Stimulated activated naive CD8-positive, alpha-beta T cell treated with anti-CD3 and anti-CD28 coated beads, Interleukin-15, Interleukin-2, amounts not matched to agents 100 ng/mL and 50 ng/mL, for 24 hours (primary cell): ENCODE measurements at regions not wholly inside any gene's neighbourhood (a gene's known extent, or its start where the extent isn't known, plus 50 kb on each side); places are given as distances from the start of the nearest gene placed in this dataset.
"Not testable (repeated sequence)": the region's sequence is repeated elsewhere in the genome, so short reads cannot be mapped to it uniquely, and the experiment has no call there.

Experiments used
- H3K27ac Mint-ChIP-seq: one replicate; pipeline ENCODE4 v1.8.0; 2021; ENCODE audit warnings: mild to moderate bottlenecking, mixed read lengths
- H3K27me3 Mint-ChIP-seq: one replicate; pipeline ENCODE4 v1.8.0; 2021; ENCODE audit warnings: mixed read lengths
- H3K36me3 Mint-ChIP-seq: one replicate; pipeline ENCODE4 v1.8.0; 2021; ENCODE audit warnings: low read depth, mixed read lengths
- H3K4me1 Mint-ChIP-seq: one replicate; pipeline ENCODE4 v1.8.0; 2021; ENCODE audit warnings: low read depth, mixed read lengths
- H3K4me3 Mint-ChIP-seq: one replicate; pipeline ENCODE4 v1.8.0; 2021; ENCODE audit warnings: mild to moderate bottlenecking, mixed read lengths
- H3K9me3 Mint-ChIP-seq: one replicate; pipeline ENCODE4 v1.8.0; 2021; ENCODE audit warnings: mixed read lengths

GRCh38 chr10:123361832-123362231, 207.6 kb downstream of the BUB3 start:
- no peak overlapping the region for H3K27ac Mint-ChIP-seq
- H3K36me3 Mint-ChIP-seq: no peaks in the 10 kb centered on the region
- H3K4me3 Mint-ChIP-seq: no peak overlapping the region
- no peaks in the 10 kb centered on the region for H3K27me3 Mint-ChIP-seq
- H3K9me3 Mint-ChIP-seq: no peaks in the 10 kb centered on the region
- H3K4me1 Mint-ChIP-seq: no peaks in the 10 kb centered on the region

- Mint-ChIP-seq H3K27me3 (no peaks in the 10 kb centered on the region), H3K9me3 (peaks cover 4% of the 10 kb centered on the region), H3K27ac (no peak overlapping the region), H3K36me3 (peaks cover 5% of the 10 kb centered on the region), H3K4me1 (no peaks in the 10 kb centered on the region), H3K4me3 (no peak overlapping the region)
Observed at GRCh38 chr10:123367195-123367594, 213.0 kb downstream of the BUB3 start.

- not testable (repeated sequence) for H3K36me3 Mint-ChIP-seq, H3K4me3 Mint-ChIP-seq, H3K9me3 Mint-ChIP-seq, H3K27ac Mint-ChIP-seq, H3K27me3 Mint-ChIP-seq, H3K4me1 Mint-ChIP-seq
Observed at GRCh38 chr10:123371626-123372025, 217.4 kb downstream of the BUB3 start.

- Mint-ChIP-seq H3K27ac (no peak overlapping the region), H3K4me1 (no peaks in the 10 kb centered on the region), H3K4me3 (no peak overlapping the region), H3K36me3 (peaks cover 5% of the 10 kb centered on the region), H3K9me3 (peaks cover 4% of the 10 kb centered on the region), H3K27me3 (no peaks in the 10 kb centered on the region)
Observed at GRCh38 chr10:123373591-123373990, 219.4 kb downstream of the BUB3 start.

GRCh38 chr10:123375097-123375496, 220.9 kb downstream of the BUB3 start:
- Mint-ChIP-seq H3K4me1 (no peaks in the 10 kb centered on the region), H3K4me3 (no peak overlapping the region), H3K9me3 (peaks cover 4% of the 10 kb centered on the region), H3K27me3 (no peaks in the 10 kb centered on the region), H3K36me3 (peaks cover under 1% of the 10 kb centered on the region), H3K27ac (no peak overlapping the region)

GRCh38 chr10:123375738-123376137, 221.5 kb downstream of the BUB3 start:
- Mint-ChIP-seq H3K27ac (no peak overlapping the region), H3K27me3 (peaks cover 4% of the 10 kb centered on the region), H3K36me3 (no peaks in the 10 kb centered on the region), H3K4me1 (no peaks in the 10 kb centered on the region), H3K4me3 (no peak overlapping the region), H3K9me3 (peaks cover 2% of the 10 kb centered on the region)

GRCh38 chr10:123377883-123378282, 223.7 kb downstream of the BUB3 start:
- Mint-ChIP-seq H3K36me3 (no peaks in the 10 kb centered on the region), H3K9me3 (no peaks in the 10 kb centered on the region), H3K27ac (no peak overlapping the region), H3K4me1 (no peaks in the 10 kb centered on the region), H3K4me3 (no peak overlapping the region), H3K27me3 (peaks cover 4% of the 10 kb centered on the region)

- no peak overlapping the region for H3K27ac Mint-ChIP-seq
- H3K4me1 Mint-ChIP-seq: no peaks in the 10 kb centered on the region
Observed at GRCh38 chr10:123378302-123378701, 224.1 kb downstream of the BUB3 start.

GRCh38 chr10:123379156-123379555, 225.0 kb downstream of the BUB3 start:
- peaks cover 8% of the 10 kb centered on the region for H3K27me3 Mint-ChIP-seq
- no peaks in the 10 kb centered on the region for H3K4me1 Mint-ChIP-seq
- no peaks in the 10 kb centered on the region for H3K36me3 Mint-ChIP-seq
- no peak overlapping the region for H3K27ac Mint-ChIP-seq
- no peaks in the 10 kb centered on the region for H3K9me3 Mint-ChIP-seq
- no peak overlapping the region for H3K4me3 Mint-ChIP-seq

More at GRCh38 chr10:123378302-123378701, 224.1 kb downstream of the BUB3 start:
- H3K9me3 Mint-ChIP-seq: no peaks in the 10 kb centered on the region
- no peak overlapping the region for H3K4me3 Mint-ChIP-seq
- H3K36me3 Mint-ChIP-seq: no peaks in the 10 kb centered on the region
- H3K27me3 Mint-ChIP-seq: peaks cover 4% of the 10 kb centered on the region

- no peaks in the 10 kb centered on the region for H3K36me3 Mint-ChIP-seq
- no peaks in the 10 kb centered on the region for H3K4me1 Mint-ChIP-seq
- no peak overlapping the region for H3K4me3 Mint-ChIP-seq
- H3K27me3 Mint-ChIP-seq: peaks cover 8% of the 10 kb centered on the region
- no peak overlapping the region for H3K27ac Mint-ChIP-seq
- H3K9me3 Mint-ChIP-seq: peaks cover under 1% of the 10 kb centered on the region
Observed at GRCh38 chr10:123380491-123381085, 226.4 kb downstream of the BUB3 start.

- Mint-ChIP-seq H3K27ac (no peak overlapping the region), H3K4me1 (no peaks in the 10 kb centered on the region), H3K4me3 (no peak overlapping the region), H3K27me3 (peaks cover 8% of the 10 kb centered on the region), H3K36me3 (peaks cover 3% of the 10 kb centered on the region), H3K9me3 (peaks cover 7% of the 10 kb centered on the region)
Observed at GRCh38 chr10:123381224-123381623, 227.0 kb downstream of the BUB3 start.

- Mint-ChIP-seq H3K27me3 (peaks cover 11% of the 10 kb centered on the region), H3K9me3 (peaks cover 15% of the 10 kb centered on the region), H3K4me1 (no peaks in the 10 kb centered on the region), H3K4me3 (no peak overlapping the region), H3K36me3 (peaks cover 3% of the 10 kb centered on the region), H3K27ac (no peak overlapping the region)
Observed at GRCh38 chr10:123382491-123382890, 228.3 kb downstream of the BUB3 start.

GRCh38 chr10:123385508-123386080, 231.4 kb downstream of the BUB3 start:
- no peak overlapping the region for H3K27ac Mint-ChIP-seq
- H3K4me1 Mint-ChIP-seq: no peaks in the 10 kb centered on the region
- peaks cover 3% of the 10 kb centered on the region for H3K36me3 Mint-ChIP-seq
- no peak overlapping the region for H3K4me3 Mint-ChIP-seq
- peaks cover 16% of the 10 kb centered on the region for H3K9me3 Mint-ChIP-seq
- peaks cover 8% of the 10 kb centered on the region for H3K27me3 Mint-ChIP-seq

GRCh38 chr10:123389520-123389919, 235.3 kb downstream of the BUB3 start:
- Mint-ChIP-seq H3K4me1 (no peaks in the 10 kb centered on the region), H3K4me3 (no peak overlapping the region), H3K9me3 (peaks cover 16% of the 10 kb centered on the region), H3K27ac (no peak overlapping the region), H3K27me3 (peaks cover 3% of the 10 kb centered on the region), H3K36me3 (peaks cover 3% of the 10 kb centered on the region)

- Mint-ChIP-seq H3K4me3 (no peak overlapping the region), H3K36me3 (peaks cover 3% of the 10 kb centered on the region), H3K4me1 (no peaks in the 10 kb centered on the region), H3K27ac (no peak overlapping the region), H3K9me3 (peaks cover 17% of the 10 kb centered on the region), H3K27me3 (peaks cover 3% of the 10 kb centered on the region)
Observed at GRCh38 chr10:123390332-123390731, 236.1 kb downstream of the BUB3 start.

- H3K27ac Mint-ChIP-seq: no peak overlapping the region
- peaks cover 16% of the 10 kb centered on the region for H3K9me3 Mint-ChIP-seq
- no peaks in the 10 kb centered on the region for H3K4me1 Mint-ChIP-seq
- H3K4me3 Mint-ChIP-seq: no peak overlapping the region
- H3K27me3 Mint-ChIP-seq: peaks cover 3% of the 10 kb centered on the region
- peaks cover 2% of the 10 kb centered on the region for H3K36me3 Mint-ChIP-seq
Observed at GRCh38 chr10:123390874-123391273, 236.7 kb downstream of the BUB3 start.
